ENCODE measurements at regions not wholly inside any gene's neighbourhood (a gene's known extent, or its start where the extent isn't known, plus 50 kb on each side); places are given as distances from the start of the nearest gene placed in this dataset.

DNA sequence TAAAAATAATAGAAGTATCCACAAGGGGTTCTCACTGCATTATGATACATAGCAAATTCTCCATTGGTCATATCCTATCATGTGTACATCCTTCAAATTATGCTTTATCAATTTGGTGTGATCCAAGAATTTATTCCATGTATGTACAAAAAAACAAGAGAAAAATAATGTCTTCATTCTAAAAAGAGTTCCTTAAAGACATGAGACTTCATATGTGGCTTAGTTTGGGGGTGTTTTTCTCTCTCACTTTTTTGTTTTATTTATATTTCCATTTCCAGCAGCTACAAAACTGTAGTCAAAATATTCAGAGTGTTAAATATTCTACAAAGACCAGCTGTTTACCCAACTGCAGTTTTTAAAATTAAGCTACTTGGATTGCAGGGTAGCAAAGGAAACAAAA is 972.0 kb downstream of the DTWD2 start:
- no peak overlapping the region for H3K4me3 ChIP-seq
- no peak for TF ChIP-seq EP300 (IDR thresholded peaks at IDR 0.05)
- no peak for TF ChIP-seq POLR2A (IDR thresholded peaks at IDR 0.05)
- no peak for TF ChIP-seq POLR2AphosphoS5 (IDR thresholded peaks at IDR 0.05)
- no peak for TF ChIP-seq CTCF (IDR thresholded peaks at IDR 0.05)

DNA sequence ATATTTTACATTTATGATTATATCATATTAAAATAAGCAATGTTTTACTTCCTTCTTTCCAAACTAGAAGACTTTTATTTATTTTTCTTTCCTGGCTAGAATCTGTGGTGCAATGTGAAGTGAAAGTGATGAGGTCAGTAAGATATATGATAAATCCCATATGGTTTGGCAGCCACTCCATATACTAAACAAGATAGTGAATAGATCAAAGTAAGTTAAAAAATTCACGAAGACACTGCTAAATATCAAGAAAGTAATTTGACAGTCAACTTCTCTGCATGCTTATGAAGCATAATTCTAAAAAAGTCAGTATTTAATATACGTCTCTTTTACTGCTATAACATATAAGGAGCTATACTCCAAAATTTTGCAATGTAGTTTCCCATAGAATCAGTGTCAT is 972.8 kb downstream of the DTWD2 start:
- Histone ChIP-seq H3K4me1 (no peaks in the 10 kb centered on the region), H3K36me3 (no peaks in the 10 kb centered on the region), H3K27ac (no peak overlapping the region), H3K4me3 (no peak overlapping the region), H3K27me3 (no peaks in the 10 kb centered on the region), H3K9me3 (no peaks in the 10 kb centered on the region)
- 71 to 72% methylated on average over 2 of the region's 2 CpGs for WGBS, 2 donors (ENCODE audit: low coverage in 1 of 2)
- TF ChIP-seq POLR2A (IDR thresholded peaks at IDR 0.05), result no peak
- TF ChIP-seq CTCF (IDR thresholded peaks at IDR 0.05), result no peak
- no peak for TF ChIP-seq EP300 (IDR thresholded peaks at IDR 0.05)
- no peak for TF ChIP-seq POLR2AphosphoS5 (IDR thresholded peaks at IDR 0.05)
- ATAC-seq, result no peak

More for the DNA sequence above, 972.0 kb downstream of the DTWD2 start:
- no peak overlapping the region for H3K27ac ChIP-seq
- H3K27me3 ChIP-seq, result no peaks in the 10 kb centered on the region
- no peaks in the 10 kb centered on the region for H3K36me3 ChIP-seq
- H3K9me3 ChIP-seq, result no peaks in the 10 kb centered on the region
- no peaks in the 10 kb centered on the region for H3K4me1 ChIP-seq
- no peak for ATAC-seq

GRCh38 chr5:118009741-118010297 is 978.5 kb downstream of the DTWD2 start:
- Histone ChIP-seq H3K9me3 (no peaks in the 10 kb centered on the region), H3K27ac (no peak overlapping the region), H3K4me3 (no peak overlapping the region), H3K27me3 (no peaks in the 10 kb centered on the region), H3K36me3 (no peaks in the 10 kb centered on the region), H3K4me1 (peaks cover 0 to 9% (median 0%) of the 10 kb centered on the region in 3 donors)
- ATAC-seq, result no peak
- TF ChIP-seq POLR2AphosphoS5 (IDR thresholded peaks at IDR 0.05), result no peak
- TF ChIP-seq EP300 (IDR thresholded peaks at IDR 0.05), result no peak
- TF ChIP-seq POLR2A (IDR thresholded peaks at IDR 0.05), result no peak
- no peak for TF ChIP-seq CTCF (IDR thresholded peaks at IDR 0.05)
- 78 to 100% methylated on average over 1 of the region's 1 CpG for WGBS, 2 donors (ENCODE audit: low coverage in 1 of 2)

DNA sequence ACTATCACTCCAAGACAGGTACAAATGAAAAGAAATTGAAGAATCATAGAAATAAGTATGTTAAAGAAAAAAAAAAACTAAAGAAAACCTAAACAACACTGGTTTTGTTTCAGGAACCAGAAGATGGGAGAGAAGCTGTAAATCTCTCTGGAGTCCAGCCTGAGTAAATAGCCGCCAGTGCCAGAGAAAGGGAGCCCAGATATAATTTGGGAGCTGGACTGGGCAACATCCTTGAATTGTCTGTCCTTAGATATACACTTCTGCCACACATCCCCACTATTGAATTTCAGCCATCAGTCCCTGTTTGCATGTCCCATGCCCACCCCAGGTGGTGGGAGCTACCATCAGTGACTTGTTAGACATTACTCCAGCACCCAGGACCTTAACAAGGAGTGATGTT is 979.6 kb downstream of the DTWD2 start:
- no peak for ATAC-seq
- no peaks in the 10 kb centered on the region for H3K9me3 ChIP-seq
- no peak overlapping the region for H3K27ac ChIP-seq
- no peak overlapping the region for H3K4me3 ChIP-seq
- WGBS, 2 donors (ENCODE audit: low coverage in 1 of 2), result 100% methylated on average over 1 of the region's 1 CpG
- peaks cover 0 to 9% (median 0%) of the 10 kb centered on the region in 3 donors for H3K4me1 ChIP-seq
- H3K36me3 ChIP-seq, result no peaks in the 10 kb centered on the region
- no peak for TF ChIP-seq CTCF (IDR thresholded peaks at IDR 0.05)
- TF ChIP-seq POLR2A (IDR thresholded peaks at IDR 0.05), result no peak
- no peak for TF ChIP-seq EP300 (IDR thresholded peaks at IDR 0.05)
- TF ChIP-seq POLR2AphosphoS5 (IDR thresholded peaks at IDR 0.05), result no peak
- H3K27me3 ChIP-seq, result no peaks in the 10 kb centered on the region

GRCh38 chr5:118007262-118007661 is 981.1 kb downstream of the DTWD2 start:
- WGBS, 2 donors (ENCODE audit: low coverage in 1 of 2), result 88 to 100% methylated on average over 1 of the region's 1 CpG
- Histone ChIP-seq H3K27me3 (no peaks in the 10 kb centered on the region), H3K9me3 (no peaks in the 10 kb centered on the region), H3K36me3 (no peaks in the 10 kb centered on the region), H3K4me3 (no peak overlapping the region), H3K4me1 (peaks cover 0 to 9% (median 0%) of the 10 kb centered on the region in 3 donors), H3K27ac (no peak overlapping the region)
- TF ChIP-seq POLR2AphosphoS5 (IDR thresholded peaks at IDR 0.05) (no peak), EP300 (IDR thresholded peaks at IDR 0.05) (no peak), CTCF (IDR thresholded peaks at IDR 0.05) (no peak), POLR2A (IDR thresholded peaks at IDR 0.05) (no peak)
- ATAC-seq, result no peak
